BLaER1 (cell line): ENCODE measurements at regions not wholly inside any gene's neighbourhood (a gene's known extent, or its start where the extent isn't known, plus 50 kb on each side); places are given as distances from the start of the nearest gene placed in this dataset.

Experiments used
- H3K27ac ChIP-seq: shearing (Covaris generic); formaldehyde crosslinking; 2 replicates; pipeline ENCODE4 v1.8.1; 2022
- H3K27me3 ChIP-seq: shearing (Covaris generic); formaldehyde crosslinking; 2 replicates; pipeline ENCODE4 v1.8.1; 2022
- H3K36me3 ChIP-seq: shearing (Covaris generic); formaldehyde crosslinking; 2 replicates; pipeline ENCODE4 v1.8.1; 2022
- H3K4me1 ChIP-seq: shearing (Covaris generic); formaldehyde crosslinking; 2 replicates; pipeline ENCODE4 v1.8.1; 2022
- H3K4me2 ChIP-seq: shearing (Covaris generic); formaldehyde crosslinking; 2 replicates; pipeline ENCODE4 v1.8.1; 2022
- H3K4me3 ChIP-seq: shearing (Covaris generic); formaldehyde crosslinking; 2 replicates; pipeline ENCODE4 v1.8.1; 2022
- H3K9ac ChIP-seq: shearing (Covaris generic); formaldehyde crosslinking; 2 replicates; pipeline ENCODE4 v1.8.1; 2022
- H3K9me3 ChIP-seq: shearing (Covaris generic); formaldehyde crosslinking; 2 replicates; pipeline ENCODE4 v1.8.1; 2022
- H4K20me1 ChIP-seq: shearing (Covaris generic); formaldehyde crosslinking; 2 replicates; pipeline ENCODE4 v1.8.1; 2022
- Cebpa-rat ChIP-seq: shearing (Covaris generic); IDR thresholded peaks from 2 replicates; pipeline ENCODE4 v1.8.1; 2022

GRCh38 chr9:129337336-129338140 lies 159.5 kb upstream of the IER5L start:
- peak overlapping the region; percentile 10; the same call in 1 of the 2 replicates for H3K27ac ChIP-seq
- no peaks in the 10 kb centered on the region for H4K20me1 ChIP-seq
- H3K36me3 ChIP-seq = no peaks in the 10 kb centered on the region
- no peaks in the 10 kb centered on the region for H3K9me3 ChIP-seq
- H3K4me3 ChIP-seq = peak overlapping the region; percentile 64
- peaks cover 68% of the 10 kb centered on the region for H3K4me1 ChIP-seq
- no peaks in the 10 kb centered on the region for H3K27me3 ChIP-seq
- no peak for TF ChIP-seq Cebpa-rat
- H3K9ac ChIP-seq = no peak overlapping the region; the same call in 1 of the 2 replicates
- H3K4me2 ChIP-seq = peak overlapping the region; percentile 99

- peak overlapping the region; percentile 99 for H3K4me2 ChIP-seq
- peak overlapping the region; percentile 64 for H3K4me3 ChIP-seq
- peak overlapping the region; percentile 76 for H3K9ac ChIP-seq
- H3K4me1 ChIP-seq = peaks cover 75% of the 10 kb centered on the region
- H3K36me3 ChIP-seq = no peaks in the 10 kb centered on the region
- H3K9me3 ChIP-seq = no peaks in the 10 kb centered on the region
- H4K20me1 ChIP-seq = no peaks in the 10 kb centered on the region
- H3K27ac ChIP-seq = peak overlapping the region; percentile 82
- TF ChIP-seq Cebpa-rat = no peak
- H3K27me3 ChIP-seq = no peaks in the 10 kb centered on the region
Observed at GRCh38 chr9:129336601-129337331, 158.7 kb upstream of the IER5L start.

GRCh38 chr9:129336130-129336528 lies 158.1 kb upstream of the IER5L start:
- H3K4me3 ChIP-seq = peak overlapping the region; percentile 64
- peaks cover 69% of the 10 kb centered on the region for H3K4me1 ChIP-seq
- H3K27me3 ChIP-seq = no peaks in the 10 kb centered on the region
- H3K9ac ChIP-seq = peak overlapping the region; percentile 76
- H3K27ac ChIP-seq = peak overlapping the region; percentile 82
- no peaks in the 10 kb centered on the region for H4K20me1 ChIP-seq
- H3K4me2 ChIP-seq = peak overlapping the region; percentile 99
- no peaks in the 10 kb centered on the region for H3K36me3 ChIP-seq
- TF ChIP-seq Cebpa-rat = no peak
- peaks cover under 1% of the 10 kb centered on the region; the same call in 1 of the 2 replicates for H3K9me3 ChIP-seq

GRCh38 chr9:129335464-129336129 lies 157.5 kb upstream of the IER5L start:
- no peak overlapping the region for H3K4me3 ChIP-seq
- H3K9ac ChIP-seq = no peak overlapping the region; the same call in 1 of the 2 replicates
- no peaks in the 10 kb centered on the region for H3K27me3 ChIP-seq
- peaks cover 6% of the 10 kb centered on the region for H3K9me3 ChIP-seq
- H3K4me1 ChIP-seq = peaks cover 63% of the 10 kb centered on the region
- H3K27ac ChIP-seq = no peak overlapping the region
- H3K4me2 ChIP-seq = peak overlapping the region; percentile 99
- no peaks in the 10 kb centered on the region for H3K36me3 ChIP-seq
- TF ChIP-seq Cebpa-rat = no peak
- H4K20me1 ChIP-seq = no peaks in the 10 kb centered on the region

- Histone ChIP-seq H3K36me3 (no peaks in the 10 kb centered on the region), H3K4me1 (peaks cover 63% of the 10 kb centered on the region), H4K20me1 (no peaks in the 10 kb centered on the region), H3K9me3 (peaks cover 13% of the 10 kb centered on the region), H3K27me3 (no peaks in the 10 kb centered on the region), H3K9ac (peak overlapping the region; percentile 75), H3K4me3 (peak overlapping the region; percentile 51), H3K27ac (peak overlapping the region; percentile 84), H3K4me2 (peak overlapping the region; percentile 99)
- TF ChIP-seq Cebpa-rat = peak; percentile 59; the same call in 1 of the 2 replicates
Observed at GRCh38 chr9:129334105-129334935, 156.3 kb upstream of the IER5L start.

GRCh38 chr9:129333617-129334104 lies 155.6 kb upstream of the IER5L start:
- H3K4me2 ChIP-seq = peak overlapping the region; percentile 99
- no peaks in the 10 kb centered on the region for H3K27me3 ChIP-seq
- peaks cover 64% of the 10 kb centered on the region for H3K4me1 ChIP-seq
- no peak for TF ChIP-seq Cebpa-rat
- H3K36me3 ChIP-seq = no peaks in the 10 kb centered on the region
- H3K9me3 ChIP-seq = peaks cover 13% of the 10 kb centered on the region
- no peaks in the 10 kb centered on the region for H4K20me1 ChIP-seq
- peak overlapping the region; percentile 75 for H3K9ac ChIP-seq
- H3K4me3 ChIP-seq = peak overlapping the region; percentile 51; the same call in 1 of the 2 replicates
- H3K27ac ChIP-seq = peak overlapping the region; percentile 84

GRCh38 chr9:129332581-129332980 lies 154.5 kb upstream of the IER5L start:
- Histone ChIP-seq H3K9ac (no peak overlapping the region), H3K4me2 (no peak overlapping the region)

GRCh38 chr9:129331772-129332500 lies 153.9 kb upstream of the IER5L start:
- no peaks in the 10 kb centered on the region for H3K36me3 ChIP-seq
- H3K9ac ChIP-seq = no peak overlapping the region
- H3K27me3 ChIP-seq = no peaks in the 10 kb centered on the region
- H3K4me2 ChIP-seq = no peak overlapping the region
- no peaks in the 10 kb centered on the region for H4K20me1 ChIP-seq
- H3K27ac ChIP-seq = peak overlapping the region; percentile 35; the same call in 1 of the 2 replicates
- no peak for TF ChIP-seq Cebpa-rat
- no peak overlapping the region for H3K4me3 ChIP-seq
- H3K4me1 ChIP-seq = peaks cover 71% of the 10 kb centered on the region
- peaks cover 13% of the 10 kb centered on the region for H3K9me3 ChIP-seq

More at GRCh38 chr9:129332581-129332980, 154.5 kb upstream of the IER5L start:
- Histone ChIP-seq H3K9me3 (peaks cover 13% of the 10 kb centered on the region), H3K36me3 (no peaks in the 10 kb centered on the region), H3K4me3 (no peak overlapping the region), H3K27me3 (no peaks in the 10 kb centered on the region), H3K4me1 (peaks cover 71% of the 10 kb centered on the region), H3K27ac (peak overlapping the region; percentile 35; the same call in 1 of the 2 replicates), H4K20me1 (no peaks in the 10 kb centered on the region)
- TF ChIP-seq Cebpa-rat = no peak
